Stimulated activated CD8-positive, alpha-beta memory T cell treated with anti-CD3 and anti-CD28 coated beads, Interleukin-4, amount 100 ng/mL, for 1 hour (primary cell): ENCODE measurements at regions not wholly inside any gene's neighbourhood (a gene's known extent, or its start where the extent isn't known, plus 50 kb on each side); places are given as distances from the start of the nearest gene placed in this dataset.

Experiments
- DNase-seq, 2 donors: peaks; one replicate each; pipeline ENCODE4 v3.0.0-alpha.2; 2020; ENCODE audit warnings: low read depth in 2 of 2, low spot score in 1 of 2

DNA sequence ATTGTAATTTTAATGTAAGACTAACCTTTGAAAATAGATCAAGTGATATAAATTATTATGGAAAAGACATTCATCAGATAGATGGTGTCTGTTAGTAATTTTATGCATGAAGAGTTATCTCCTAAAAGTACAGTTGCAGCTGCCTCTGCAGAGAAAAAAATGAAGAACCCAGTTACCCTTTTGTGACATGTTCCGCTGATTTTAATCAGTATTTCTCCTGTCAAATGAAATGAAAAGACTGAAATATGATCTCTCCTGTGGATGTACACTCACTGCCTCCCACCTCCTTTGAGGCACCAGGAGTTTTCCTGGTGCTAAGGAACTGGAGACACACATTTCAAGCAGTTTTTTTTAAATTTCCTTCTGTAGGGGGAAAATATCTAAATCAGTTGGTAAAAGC is 277.4 kb downstream of the KIF4B start:
- no peak for DNase-seq

DNA sequence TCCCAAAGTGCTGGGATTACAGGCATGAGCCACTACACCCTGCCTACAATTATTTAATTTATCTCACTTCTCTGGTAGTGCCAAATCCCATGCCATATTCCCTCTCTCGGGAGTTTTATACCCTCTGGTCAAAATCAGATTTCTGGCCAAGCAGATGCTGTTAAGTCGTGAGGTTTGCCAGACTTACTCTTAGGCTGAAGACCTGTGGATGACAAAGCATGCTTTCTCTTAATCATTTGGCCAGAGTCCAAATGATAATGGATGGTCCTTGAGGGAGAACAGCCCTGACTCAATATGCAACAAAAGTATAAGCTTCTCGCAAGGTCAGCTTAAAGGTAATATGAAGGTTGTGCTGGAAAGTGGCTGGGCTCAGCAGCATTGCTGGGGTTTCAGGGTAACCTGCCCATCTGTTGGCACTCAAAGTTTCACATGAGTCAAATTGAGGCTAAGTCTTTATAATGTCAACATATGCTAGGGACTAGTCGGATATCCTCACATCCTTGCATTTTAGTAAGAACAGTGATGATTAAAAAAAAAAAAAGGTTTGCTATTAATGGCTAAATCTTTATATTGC is 280.1 kb downstream of the KIF4B start:
- DNase-seq = no peak

DNA sequence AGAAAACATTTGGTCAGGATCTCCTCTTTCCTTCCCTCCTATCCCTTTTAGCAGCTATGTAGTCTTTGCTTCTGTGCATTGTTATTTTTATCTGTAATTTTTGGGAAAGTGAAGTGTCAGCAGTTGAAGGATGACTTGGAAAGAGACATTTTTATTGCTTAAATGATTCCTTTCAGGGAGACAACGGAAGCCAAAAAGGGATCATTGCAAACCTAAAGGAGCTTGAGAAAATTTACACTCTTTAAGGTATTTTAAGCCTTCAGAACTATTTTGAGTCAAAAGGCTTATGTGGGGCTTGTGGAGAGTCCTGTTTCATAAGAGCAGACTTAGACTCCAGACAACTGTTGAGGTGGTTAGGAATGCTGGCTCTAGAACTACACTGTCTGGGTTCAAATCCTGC is 281.6 kb downstream of the KIF4B start:
- no peak for DNase-seq

DNA sequence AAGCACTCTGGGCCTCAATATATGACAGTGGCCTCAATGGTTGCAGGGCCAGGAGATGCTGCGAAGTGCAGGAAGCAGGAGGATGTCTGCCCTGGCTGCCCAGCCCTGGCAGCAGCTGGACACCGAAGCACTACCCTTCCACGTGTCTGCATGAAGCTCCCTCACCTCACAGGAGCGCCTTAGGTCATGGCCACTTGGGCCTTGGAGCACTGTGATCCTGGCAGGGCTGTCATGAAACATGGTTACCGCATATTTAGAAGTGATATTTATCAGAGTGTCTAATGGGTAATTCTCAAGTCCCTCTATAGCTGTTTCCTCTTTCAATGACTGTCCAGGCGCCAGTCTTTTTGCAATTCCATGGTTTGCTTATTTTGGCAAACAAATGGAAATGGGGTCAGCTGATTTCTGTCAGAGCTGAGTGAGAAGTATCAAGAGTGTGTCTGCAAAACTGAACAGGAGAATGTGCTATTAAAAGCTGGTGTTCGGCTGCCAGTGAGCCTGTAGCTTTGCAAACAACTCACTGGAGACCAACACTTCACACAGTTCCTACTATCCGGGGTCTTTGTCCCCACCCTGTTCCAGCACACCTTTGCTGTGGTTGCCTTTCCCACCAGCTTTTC is 285.9 kb downstream of the KIF4B start:
- DNase-seq = no peak

DNA sequence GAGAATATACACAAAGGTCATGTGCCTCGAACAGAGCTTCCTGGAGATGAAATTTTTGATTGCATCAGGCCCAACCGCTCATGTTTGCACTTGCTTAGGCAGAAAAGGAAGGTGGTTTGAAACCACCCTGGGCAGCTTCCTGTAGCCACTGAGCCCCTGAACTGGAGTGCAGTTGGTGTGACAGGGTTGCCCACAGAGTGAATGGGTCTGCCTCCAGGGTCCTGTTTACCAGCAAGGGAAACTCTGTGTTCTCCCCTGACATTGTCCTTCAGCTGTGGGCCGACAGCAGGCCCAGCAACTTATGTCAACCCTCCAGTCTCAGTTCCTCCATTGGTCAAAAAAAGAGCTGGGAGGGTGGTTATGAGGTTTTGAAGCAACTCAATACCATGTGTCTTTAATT is 289.6 kb downstream of the KIF4B start:
- DNase-seq = no peak

DNA sequence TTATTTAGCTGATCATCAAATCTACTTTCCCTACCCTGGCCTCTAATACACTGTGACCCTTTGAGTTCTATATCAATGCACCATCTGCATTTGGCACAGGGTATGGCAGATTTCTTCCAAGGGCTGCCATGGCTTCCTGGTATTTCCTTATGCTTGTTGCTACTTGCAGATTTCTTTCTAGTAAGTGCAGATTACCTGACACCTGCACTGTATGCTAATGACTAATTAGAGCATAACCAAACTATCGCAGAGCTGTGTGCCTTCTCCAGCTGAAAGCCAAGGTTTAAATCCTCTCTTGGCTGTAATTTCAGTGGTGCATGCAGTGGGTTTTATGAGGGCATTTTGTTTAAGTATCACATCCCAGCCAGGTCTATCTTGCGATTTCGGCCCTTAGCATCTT is 293.7 kb downstream of the KIF4B start:
- DNase-seq = no peak

DNA sequence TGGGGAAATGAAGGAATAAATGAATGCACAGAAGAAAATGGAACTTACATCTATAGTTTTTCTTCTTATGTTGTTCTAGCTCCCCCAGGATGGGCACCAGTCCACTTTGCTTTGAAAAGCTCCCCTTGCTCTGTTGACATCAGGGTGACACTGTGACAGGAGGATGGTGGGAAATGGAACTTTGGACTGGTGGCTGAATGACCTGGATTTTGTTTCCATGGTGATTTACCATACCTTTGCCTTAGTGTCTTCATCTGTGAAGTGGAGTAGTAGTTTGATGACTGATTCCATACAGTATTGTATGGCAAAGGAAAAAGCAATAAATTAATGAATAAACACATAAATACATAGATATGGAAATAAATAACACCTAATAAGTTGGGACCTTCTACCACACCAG is 294.7 kb downstream of the KIF4B start:
- no peak for DNase-seq

DNA sequence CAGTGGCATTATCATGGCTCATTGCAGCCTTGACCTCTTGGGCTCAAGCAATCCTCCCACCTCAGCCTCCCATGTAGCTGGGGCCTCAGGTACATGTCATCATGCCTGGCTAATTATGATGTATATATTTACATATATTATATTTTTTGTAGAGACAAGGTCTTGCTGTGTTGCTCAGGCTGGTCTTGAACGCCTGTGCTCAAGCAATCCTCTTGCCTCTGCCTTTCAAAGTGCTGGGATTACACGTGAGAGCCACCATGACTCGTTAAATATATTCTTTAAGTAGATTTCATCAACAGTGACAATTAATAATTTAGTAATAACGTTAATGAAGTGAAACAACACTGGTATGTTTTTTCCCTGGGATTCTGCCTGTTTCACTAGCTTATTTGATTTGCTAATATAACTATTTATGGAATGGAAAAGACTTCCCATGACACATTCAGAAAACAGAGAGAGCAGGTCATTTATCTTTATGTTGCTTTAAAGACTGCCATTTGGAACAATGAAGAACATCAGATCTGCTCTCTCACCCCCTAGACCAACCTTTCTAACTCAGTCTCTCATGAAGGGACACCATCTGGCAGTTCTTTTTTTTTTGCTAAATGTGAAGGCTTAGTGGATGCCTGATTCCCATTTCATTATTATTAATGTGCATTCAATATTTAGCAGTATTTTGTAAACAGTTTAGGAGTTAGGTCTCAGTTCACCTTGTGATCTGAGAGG is 295.6 kb downstream of the KIF4B start:
- no peak for DNase-seq

DNA sequence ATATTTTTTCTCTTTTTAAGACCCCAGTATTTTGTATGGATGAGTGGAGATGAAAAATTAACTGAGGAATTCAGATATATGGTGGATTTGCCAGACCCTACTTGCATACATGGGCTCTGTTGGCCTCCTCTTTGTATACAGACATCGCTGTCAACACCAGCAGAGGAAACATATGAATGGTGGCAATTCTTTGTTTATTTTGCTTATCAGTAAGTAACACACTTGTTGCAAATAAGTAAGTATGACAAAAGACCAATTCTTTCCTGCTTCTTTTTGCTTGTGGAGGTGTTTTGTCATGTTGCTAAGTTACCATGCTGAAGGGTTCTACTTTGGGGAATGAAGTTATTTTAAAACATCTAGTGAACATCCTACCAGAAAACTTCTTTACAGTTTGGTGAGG is 298.2 kb downstream of the KIF4B start:
- DNase-seq = no peak

DNA sequence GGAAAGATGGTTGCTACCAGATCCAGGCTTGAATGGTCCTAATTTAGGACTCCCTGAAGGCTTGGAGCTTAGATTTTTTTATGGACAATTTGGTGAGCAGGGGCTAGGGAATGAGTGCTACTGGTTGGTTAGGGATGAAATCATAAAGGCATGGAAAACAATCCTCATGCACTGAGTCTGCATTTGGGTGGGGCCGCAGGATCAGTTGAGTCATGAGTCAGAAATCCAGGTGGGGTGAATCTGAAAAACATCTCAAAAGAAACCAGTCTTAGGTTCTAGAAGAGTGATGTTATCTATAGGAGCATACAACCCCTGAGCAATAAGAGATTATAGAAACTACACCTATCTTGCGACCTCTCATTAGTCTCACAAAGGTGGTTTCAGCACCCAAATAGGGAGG is 300.0 kb downstream of the KIF4B start:
- no peak for DNase-seq

DNA sequence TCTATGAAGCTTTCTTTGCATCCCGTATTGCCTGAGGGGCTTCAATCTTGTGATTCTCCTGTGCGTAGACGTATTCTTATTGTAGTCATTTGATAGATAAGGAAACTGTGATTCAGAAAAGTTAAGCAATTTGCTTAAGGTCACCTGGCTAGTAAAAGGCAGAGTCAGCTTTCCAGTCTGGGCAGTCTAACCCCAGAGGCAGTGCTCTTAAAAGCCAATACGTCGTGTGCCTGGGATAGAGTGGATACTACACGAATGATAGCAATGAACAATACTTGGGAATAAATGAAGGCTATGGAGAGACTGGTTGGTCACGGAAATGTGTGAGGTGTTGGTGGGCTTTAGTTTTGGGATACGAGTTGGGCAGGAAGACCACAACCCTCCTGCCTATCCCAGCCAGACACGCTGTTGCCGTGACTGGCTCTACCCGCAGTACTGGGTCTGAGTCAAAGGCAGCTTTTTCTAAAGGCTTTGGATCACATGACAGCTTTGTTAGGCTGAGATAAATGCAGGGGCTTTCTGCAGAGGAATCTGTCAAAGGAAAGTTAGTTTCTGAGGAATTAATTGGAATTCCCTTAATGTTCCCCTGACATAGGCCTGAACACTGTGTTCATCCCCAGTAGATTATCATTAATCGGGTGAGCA is 302.6 kb downstream of the KIF4B start:
- DNase-seq = no peak

DNA sequence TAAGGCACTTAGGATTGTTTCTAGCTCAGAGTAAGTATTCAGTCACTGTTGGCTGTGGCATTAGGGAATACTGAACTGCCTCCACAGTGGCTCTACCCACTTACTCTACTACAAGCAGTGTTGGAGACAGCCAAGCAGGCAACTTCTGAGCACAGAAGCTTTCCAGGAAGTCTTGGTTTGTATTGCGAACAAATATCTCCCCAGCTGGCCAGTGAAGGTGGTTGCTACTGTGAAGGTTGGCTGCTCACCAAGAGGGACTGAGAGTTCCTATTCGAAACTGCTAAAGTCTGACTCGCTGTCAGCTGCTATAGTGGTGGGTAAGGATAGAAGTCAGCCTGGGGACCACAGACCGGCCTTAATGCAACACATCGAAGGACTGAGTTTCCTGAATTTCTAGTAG is 319.1 kb downstream of the KIF4B start:
- no peak for DNase-seq

DNA sequence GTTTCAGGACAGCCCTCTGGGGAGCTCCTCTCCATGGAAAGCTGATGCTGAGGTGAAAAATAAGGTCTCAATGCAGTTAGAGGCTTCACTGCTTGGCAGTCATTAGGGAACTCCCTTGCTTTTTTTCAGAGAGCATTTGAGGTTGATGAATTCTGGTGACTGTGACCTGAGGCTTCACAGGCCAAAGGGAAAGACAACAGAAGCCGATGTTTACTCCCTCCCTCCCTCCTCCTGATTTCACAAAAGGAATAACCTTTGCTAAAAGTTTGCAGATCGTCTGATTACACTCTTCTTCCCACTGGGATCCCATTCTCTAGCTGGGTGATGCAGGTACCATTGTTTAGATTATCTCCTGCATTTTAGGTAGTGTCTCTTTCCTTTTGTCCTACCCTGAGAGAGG is 329.4 kb downstream of the KIF4B start:
- no peak for DNase-seq

DNA sequence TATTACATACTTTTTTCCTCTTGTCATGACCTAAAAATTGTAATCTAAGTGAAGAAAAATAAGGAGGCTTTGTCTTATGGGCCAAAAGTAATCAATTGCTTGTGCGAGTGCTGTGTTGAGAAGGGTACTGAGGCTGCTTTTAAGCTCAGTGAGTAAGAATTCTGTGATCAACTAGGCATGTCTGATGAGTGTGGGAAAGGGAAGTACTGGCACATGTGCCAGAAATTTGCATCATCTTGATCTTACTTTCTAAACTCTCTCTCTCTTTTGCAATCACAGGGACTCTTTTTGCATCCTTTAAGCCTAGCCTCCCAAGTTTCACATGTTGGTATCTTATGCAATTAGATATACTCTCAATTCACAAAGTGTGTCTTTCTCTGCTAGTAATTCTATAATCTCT is 329.9 kb downstream of the KIF4B start:
- DNase-seq = no peak

DNA sequence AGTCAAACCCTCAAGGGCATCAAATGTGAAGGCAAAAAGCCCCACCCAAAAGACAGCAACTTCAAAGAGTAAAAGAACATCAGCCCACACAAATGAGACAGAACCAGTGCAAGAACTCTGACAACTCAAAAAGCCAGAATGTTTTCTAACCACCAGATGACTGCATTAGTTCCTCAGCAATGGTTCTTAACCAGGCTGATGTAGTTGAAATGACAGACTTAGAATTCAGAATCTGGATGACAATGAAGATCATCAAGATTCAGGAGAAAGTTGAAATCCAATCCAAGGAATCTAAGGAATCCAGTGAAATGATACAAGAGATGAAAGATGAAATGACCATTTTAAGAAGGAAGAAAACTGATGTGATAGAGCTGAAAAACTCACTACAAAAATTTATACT is 339.7 kb downstream of the KIF4B start:
- no peak for DNase-seq

DNA sequence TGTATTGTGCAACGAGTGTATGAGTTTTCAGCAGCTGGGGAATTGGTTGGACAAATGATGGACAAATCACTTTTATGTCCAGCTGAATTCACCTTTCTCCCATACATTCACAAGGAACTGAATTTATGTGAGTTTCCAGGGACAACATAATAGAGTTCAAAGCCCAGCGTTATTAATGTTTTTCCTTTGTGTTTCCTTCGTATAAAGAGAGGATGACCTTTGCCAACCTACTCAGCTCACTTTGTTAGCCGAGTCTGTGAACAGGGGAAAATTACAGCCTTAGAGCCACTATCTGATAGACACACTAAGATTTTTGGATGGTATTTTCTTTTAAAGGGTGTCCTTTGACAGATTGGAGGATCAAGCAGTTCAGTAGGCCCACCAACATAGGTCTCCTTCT is 352.5 kb downstream of the KIF4B start:
- no peak for DNase-seq

DNA sequence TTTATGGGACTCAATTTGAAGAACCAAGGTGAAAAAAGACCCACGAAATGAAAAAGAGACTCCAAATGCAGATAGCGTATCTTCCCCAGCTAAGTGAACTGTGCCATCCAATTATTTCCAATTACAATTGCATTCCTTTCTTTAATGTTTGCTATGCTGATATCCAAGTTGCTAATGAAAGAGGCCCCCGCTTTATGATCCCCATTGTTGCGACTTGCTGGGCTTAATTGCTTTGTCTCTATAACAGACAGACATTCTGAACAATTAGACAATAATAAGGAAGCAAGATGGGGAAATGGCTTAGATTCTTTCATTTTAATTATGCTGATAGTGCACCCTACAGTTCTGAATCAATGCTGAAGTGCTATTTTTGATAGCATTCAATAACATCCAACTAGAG is 354.3 kb downstream of the KIF4B start:
- DNase-seq = no peak

DNA sequence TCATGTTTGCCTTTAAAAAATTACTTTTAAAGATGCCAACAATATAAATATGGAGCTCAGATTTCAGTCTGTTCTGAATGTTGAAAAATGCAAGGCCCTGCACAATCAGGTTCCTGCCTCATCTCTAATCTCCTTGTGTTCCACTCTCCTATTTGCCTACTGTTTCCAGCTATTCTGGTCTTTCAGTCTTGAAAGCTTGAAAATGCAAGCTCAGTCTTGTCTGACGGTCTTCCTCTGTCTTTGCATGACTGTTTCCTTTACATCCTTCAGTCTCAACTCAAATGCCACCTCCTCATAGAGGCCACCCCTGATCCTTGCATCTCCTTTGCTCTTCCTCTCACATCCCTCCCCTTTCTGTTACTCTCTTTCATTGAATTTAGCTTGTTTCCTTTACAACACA is 354.9 kb downstream of the KIF4B start:
- DNase-seq = no peak

DNA sequence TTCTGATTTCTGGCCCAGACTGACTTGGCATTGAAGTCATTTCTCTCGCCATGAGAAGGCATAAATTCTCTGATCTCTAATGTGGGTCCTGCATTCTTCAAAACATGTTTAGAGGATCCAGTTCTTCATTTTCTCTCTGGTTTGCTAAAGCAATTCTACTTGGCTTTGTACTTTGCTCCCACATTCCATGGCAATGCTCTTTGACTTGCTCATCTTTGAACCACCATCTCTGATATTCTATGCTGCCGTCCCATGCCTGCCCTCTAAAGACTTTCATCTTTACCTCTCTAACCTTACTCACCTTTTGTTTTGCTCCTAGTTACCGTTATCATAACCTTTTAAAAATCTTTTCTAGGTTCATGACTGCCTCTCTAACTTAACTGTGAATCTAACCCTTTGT is 366.9 kb downstream of the KIF4B start:
- DNase-seq = no peak

DNA sequence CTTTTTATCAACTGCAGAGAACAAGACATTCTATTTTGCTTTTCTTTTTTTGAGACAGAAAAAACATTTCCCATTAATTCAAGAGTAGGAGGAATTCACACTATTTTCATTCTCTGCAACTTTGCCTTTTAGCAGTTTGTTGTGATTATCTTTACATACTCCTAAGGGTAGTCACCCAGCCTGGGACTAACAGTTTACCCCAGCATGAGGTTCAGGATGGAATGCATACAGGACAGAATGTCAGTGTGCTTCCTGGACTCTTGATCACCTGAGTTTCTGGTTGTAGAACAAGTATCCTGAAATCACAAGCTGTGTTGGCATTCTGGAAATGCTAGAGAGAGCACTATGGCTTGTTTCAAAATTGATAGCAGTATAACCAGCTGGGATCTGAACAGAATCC is 368.1 kb downstream of the KIF4B start:
- DNase-seq = no peak

DNA sequence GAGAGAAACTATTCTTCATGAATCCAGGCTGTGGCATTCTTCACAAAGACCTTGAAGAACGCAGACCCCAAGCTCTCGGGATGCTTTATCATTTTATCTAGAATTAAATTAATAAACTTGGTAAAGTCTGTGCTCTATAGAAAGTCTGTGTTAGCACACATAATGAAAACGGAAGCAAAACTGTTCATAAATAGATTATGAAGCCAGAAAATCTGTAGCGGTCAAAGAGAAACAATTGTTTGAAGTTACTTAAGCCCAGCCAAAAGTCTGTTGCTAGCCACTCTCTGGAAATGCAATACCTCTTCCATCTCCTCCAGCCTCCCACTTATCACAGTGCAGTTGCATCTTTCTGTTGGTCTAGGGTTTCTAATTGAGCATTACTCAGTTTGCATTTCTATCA is 375.9 kb downstream of the KIF4B start:
- no peak for DNase-seq

DNA sequence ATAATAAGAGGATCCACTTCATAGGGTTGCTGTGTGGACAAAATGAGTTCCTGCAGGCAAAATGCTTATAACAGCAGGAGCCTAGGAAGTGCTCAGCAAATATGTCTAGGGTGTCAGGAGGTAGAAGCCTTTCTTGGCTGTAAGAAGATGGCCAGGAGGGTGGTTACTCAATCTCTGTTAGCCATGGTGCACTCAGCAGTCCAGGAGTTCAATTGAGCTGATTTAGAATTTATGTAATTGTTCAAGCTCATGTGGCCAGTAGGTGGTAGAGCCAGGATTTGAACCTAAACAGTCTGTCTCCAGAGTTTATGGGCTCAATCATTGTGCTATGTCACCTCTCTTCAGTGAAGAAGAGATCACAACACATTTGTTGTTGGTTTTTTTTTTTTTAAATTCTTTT is 381.2 kb downstream of the KIF4B start:
- no peak for DNase-seq
